HepG2 (cell line): ENCODE measurements at regions not wholly inside any gene's neighbourhood (a gene's known extent, or its start where the extent isn't known, plus 50 kb on each side); places are given as distances from the start of the nearest gene placed in this dataset.

ENCODE experiments used
- AGO1 ChIP-seq: fragments of 200-400 bp; formaldehyde crosslinking; IDR thresholded peaks from 2 replicates; pipeline ENCODE4 v1.6.1; 2017; ENCODE audit warnings: mild to moderate bottlenecking, low read depth, low read length, moderate library complexity; ENCODE audit not compliant: poor library complexity, severe bottlenecking
- BCL6 ChIP-seq: IDR thresholded peaks from 2 replicates; pipeline ENCODE4 v1.6.1; 2016; ENCODE audit warnings: missing genetic modification reagents, missing compliant biosample characterization
- CHD4 ChIP-seq: fragments of 200-600 bp; sonication (generic); IDR thresholded peaks from 2 replicates; pipeline ENCODE4 v1.7.0; 2017; ENCODE audit warnings: mild to moderate bottlenecking, low read length, borderline replicate concordance
- GATAD2A ChIP-seq: IDR thresholded peaks from 2 replicates; pipeline ENCODE4 v1.6.1; 2016
- HHEX ChIP-seq: IDR thresholded peaks from 2 replicates; pipeline ENCODE4 v1.6.1; 2016; ENCODE audit warnings: control low read depth
- KLF12 ChIP-seq: sonication (generic); formaldehyde crosslinking; IDR thresholded peaks from 2 replicates; pipeline ENCODE4 v1.4.0; 2020; ENCODE audit warnings: missing genetic modification reagents, borderline replicate concordance
- NFIB ChIP-seq: sonication (generic); formaldehyde crosslinking; IDR thresholded peaks from 2 replicates; pipeline ENCODE4 v1.9.0; 2021; ENCODE audit warnings: missing genetic modification reagents, mild to moderate bottlenecking, borderline replicate concordance
- RARA ChIP-seq: IDR thresholded peaks from 2 replicates; pipeline ENCODE4 v1.6.1; 2016; ENCODE audit warnings: missing genetic modification reagents, missing compliant biosample characterization
- SRSF4 ChIP-seq: fragments of 200-400 bp; formaldehyde crosslinking; IDR thresholded peaks from one replicate; pipeline ENCODE4 v1.6.1; 2018; ENCODE audit warnings: mild to moderate bottlenecking, low read depth, low read length, moderate library complexity; ENCODE audit not compliant: poor library complexity, severe bottlenecking
- ZFP62 ChIP-seq: sonication (generic); formaldehyde crosslinking; IDR thresholded peaks from 2 replicates; pipeline ENCODE4 v1.4.0; 2020; ENCODE audit warnings: missing genetic modification reagents
- ZNF383 ChIP-seq: sonication (generic); formaldehyde crosslinking; IDR thresholded peaks from 2 replicates; pipeline ENCODE4 v1.4.0; 2020; ENCODE audit warnings: missing genetic modification reagents, mild to moderate bottlenecking, borderline replicate concordance
- ZNF616 ChIP-seq: sonication (generic); formaldehyde crosslinking; IDR thresholded peaks from 2 replicates; pipeline ENCODE4 v1.5.0; 2020; ENCODE audit warnings: low read depth, mild to moderate bottlenecking, missing genetic modification reagents
- ZNF761 ChIP-seq: sonication (generic); formaldehyde crosslinking; conservative IDR thresholded peaks from 2 replicates; pipeline ENCODE4 v1.4.0; 2020; ENCODE audit warnings: mild to moderate bottlenecking, missing genetic modification reagents
- TF ChIP-seq, protein P1 (sequence below): IDR thresholded peaks from 2 replicates; pipeline ENCODE4 v1.4.0; 2020; ENCODE audit warnings: mild to moderate bottlenecking, missing genetic modification reagents
- TF ChIP-seq, protein P2 (sequence below): IDR thresholded peaks from 2 replicates; pipeline ENCODE4 v1.6.1; 2018; ENCODE audit warnings: missing genetic modification reagents
- TF ChIP-seq, protein P3 (sequence below): sonication (generic); formaldehyde crosslinking; IDR thresholded peaks from 2 replicates; pipeline ENCODE4 v1.5.1; 2020; ENCODE audit warnings: mild to moderate bottlenecking, missing genetic modification reagents
- TF ChIP-seq, protein P4 (sequence below): sonication (generic); formaldehyde crosslinking; IDR thresholded peaks from 2 replicates; pipeline ENCODE4 v1.5.1; 2020; ENCODE audit warnings: missing genetic modification reagents, mild to moderate bottlenecking, borderline replicate concordance

DNA sequence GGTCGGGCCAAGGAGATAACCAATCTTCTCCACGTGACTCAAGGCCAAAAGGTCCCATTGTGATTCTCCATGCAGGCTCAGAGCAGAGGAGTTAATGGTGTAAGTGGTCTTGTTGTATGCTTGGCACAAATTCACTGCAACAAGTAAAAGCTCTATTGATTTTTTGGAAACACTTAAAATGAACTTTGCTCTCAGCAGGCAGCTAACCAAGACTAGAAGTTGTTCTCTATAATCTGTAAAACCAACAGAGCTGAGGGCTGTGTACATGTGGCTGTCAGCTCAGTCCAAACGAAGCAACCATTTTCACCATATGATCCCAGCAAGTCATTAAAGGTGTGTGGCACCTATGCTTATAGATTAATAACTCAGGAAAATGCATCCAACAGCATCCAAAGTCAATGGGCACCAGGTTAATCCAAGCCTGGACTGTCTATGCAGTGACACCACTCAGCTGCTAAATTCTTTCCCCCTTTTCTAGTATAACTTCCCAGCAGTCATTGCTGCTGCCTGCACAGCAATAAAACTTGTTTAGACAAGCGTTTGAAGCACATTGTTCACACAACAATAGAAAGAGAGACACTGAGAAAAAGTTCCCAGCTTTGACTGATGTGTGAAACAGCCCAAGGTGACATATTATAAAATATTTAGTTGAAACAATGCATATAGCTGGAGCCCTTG lies 603.8 kb upstream of the ADAMTS9 start (continued):
- TF ChIP-seq GATAD2A (CRISPR knock-in tag), result peak; percentile 87
- TF ChIP-seq NFIB, result no peak
- TF ChIP-seq, protein P1, sequence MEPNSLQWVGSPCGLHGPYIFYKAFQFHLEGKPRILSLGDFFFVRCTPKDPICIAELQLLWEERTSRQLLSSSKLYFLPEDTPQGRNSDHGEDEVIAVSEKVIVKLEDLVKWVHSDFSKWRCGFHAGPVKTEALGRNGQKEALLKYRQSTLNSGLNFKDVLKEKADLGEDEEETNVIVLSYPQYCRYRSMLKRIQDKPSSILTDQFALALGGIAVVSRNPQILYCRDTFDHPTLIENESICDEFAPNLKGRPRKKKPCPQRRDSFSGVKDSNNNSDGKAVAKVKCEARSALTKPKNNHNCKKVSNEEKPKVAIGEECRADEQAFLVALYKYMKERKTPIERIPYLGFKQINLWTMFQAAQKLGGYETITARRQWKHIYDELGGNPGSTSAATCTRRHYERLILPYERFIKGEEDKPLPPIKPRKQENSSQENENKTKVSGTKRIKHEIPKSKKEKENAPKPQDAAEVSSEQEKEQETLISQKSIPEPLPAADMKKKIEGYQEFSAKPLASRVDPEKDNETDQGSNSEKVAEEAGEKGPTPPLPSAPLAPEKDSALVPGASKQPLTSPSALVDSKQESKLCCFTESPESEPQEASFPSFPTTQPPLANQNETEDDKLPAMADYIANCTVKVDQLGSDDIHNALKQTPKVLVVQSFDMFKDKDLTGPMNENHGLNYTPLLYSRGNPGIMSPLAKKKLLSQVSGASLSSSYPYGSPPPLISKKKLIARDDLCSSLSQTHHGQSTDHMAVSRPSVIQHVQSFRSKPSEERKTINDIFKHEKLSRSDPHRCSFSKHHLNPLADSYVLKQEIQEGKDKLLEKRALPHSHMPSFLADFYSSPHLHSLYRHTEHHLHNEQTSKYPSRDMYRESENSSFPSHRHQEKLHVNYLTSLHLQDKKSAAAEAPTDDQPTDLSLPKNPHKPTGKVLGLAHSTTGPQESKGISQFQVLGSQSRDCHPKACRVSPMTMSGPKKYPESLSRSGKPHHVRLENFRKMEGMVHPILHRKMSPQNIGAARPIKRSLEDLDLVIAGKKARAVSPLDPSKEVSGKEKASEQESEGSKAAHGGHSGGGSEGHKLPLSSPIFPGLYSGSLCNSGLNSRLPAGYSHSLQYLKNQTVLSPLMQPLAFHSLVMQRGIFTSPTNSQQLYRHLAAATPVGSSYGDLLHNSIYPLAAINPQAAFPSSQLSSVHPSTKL (CRISPR knock-in tag), result peak; percentile 85
- TF ChIP-seq KLF12 (CRISPR knock-in tag), result no peak
- TF ChIP-seq ZNF761 (CRISPR knock-in tag), result no peak
- TF ChIP-seq ZNF616 (CRISPR knock-in tag), result no peak
- TF ChIP-seq, protein P2, sequence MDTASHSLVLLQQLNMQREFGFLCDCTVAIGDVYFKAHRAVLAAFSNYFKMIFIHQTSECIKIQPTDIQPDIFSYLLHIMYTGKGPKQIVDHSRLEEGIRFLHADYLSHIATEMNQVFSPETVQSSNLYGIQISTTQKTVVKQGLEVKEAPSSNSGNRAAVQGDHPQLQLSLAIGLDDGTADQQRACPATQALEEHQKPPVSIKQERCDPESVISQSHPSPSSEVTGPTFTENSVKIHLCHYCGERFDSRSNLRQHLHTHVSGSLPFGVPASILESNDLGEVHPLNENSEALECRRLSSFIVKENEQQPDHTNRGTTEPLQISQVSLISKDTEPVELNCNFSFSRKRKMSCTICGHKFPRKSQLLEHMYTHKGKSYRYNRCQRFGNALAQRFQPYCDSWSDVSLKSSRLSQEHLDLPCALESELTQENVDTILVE (CRISPR knock-in tag), result no peak
- TF ChIP-seq, protein P3, sequence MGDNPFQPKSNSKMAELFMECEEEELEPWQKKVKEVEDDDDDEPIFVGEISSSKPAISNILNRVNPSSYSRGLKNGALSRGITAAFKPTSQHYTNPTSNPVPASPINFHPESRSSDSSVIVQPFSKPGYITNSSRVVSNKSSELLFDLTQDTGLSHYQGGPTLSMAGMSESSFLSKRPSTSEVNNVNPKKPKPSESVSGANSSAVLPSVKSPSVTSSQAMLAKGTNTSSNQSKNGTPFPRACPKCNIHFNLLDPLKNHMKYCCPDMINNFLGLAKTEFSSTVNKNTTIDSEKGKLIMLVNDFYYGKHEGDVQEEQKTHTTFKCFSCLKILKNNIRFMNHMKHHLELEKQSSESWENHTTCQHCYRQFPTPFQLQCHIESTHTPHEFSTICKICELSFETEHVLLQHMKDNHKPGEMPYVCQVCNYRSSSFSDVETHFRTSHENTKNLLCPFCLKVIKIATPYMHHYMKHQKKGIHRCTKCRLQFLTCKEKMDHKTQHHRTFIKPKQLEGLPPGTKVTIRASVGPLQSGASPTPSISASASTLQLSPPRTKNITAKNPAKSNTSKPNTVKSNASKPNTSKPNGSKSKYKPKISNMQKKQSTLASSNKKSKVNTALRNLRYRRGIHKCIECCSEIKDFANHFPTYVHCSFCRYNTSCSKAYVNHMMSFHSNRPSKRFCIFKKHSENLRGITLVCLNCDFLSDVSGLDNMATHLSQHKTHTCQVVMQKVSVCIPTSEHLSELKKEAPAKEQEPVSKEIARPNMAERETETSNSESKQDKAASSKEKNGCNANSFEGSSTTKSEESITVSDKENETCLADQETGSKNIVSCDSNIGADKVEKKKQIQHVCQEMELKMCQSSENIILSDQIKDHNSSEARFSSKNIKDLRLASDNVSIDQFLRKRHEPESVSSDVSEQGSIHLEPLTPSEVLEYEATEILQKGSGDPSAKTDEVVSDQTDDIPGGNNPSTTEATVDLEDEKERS (CRISPR knock-in tag), result no peak
- TF ChIP-seq, protein P4, sequence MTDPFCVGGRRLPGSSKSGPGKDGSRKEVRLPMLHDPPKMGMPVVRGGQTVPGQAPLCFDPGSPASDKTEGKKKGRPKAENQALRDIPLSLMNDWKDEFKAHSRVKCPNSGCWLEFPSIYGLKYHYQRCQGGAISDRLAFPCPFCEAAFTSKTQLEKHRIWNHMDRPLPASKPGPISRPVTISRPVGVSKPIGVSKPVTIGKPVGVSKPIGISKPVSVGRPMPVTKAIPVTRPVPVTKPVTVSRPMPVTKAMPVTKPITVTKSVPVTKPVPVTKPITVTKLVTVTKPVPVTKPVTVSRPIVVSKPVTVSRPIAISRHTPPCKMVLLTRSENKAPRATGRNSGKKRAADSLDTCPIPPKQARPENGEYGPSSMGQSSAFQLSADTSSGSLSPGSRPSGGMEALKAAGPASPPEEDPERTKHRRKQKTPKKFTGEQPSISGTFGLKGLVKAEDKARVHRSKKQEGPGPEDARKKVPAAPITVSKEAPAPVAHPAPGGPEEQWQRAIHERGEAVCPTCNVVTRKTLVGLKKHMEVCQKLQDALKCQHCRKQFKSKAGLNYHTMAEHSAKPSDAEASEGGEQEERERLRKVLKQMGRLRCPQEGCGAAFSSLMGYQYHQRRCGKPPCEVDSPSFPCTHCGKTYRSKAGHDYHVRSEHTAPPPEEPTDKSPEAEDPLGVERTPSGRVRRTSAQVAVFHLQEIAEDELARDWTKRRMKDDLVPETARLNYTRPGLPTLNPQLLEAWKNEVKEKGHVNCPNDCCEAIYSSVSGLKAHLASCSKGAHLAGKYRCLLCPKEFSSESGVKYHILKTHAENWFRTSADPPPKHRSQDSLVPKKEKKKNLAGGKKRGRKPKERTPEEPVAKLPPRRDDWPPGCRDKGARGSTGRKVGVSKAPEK (CRISPR knock-in tag), result no peak
- peak; percentile 41 for TF ChIP-seq RARA
- TF ChIP-seq SRSF4, result no peak
- TF ChIP-seq BCL6 (CRISPR knock-in tag), result peak; percentile 32; the same call in 1 of the 2 replicates
- no peak for TF ChIP-seq ZFP62
- TF ChIP-seq ZNF383, result no peak
- no peak for TF ChIP-seq CHD4
- no peak for TF ChIP-seq AGO1
- TF ChIP-seq HHEX (CRISPR knock-in tag), result peak; percentile 9; the same call in 1 of the 2 replicates
